Tibial artery (tissue), 4 donors: ENCODE measurements at regions not wholly inside any gene's neighbourhood (a gene's known extent, or its start where the extent isn't known, plus 50 kb on each side); places are given as distances from the start of the nearest gene placed in this dataset.

Source experiments
- DNase-seq, 2 donors: peaks; one replicate each; pipeline ENCODE4 v3.0.0-alpha.2; 2019
- H3K27ac ChIP-seq, 2 donors: fragments of 200-600 bp; sonication (generic) in 1 of 2; 1 replicate in 1 of 2; 2 replicates in 1 of 2; pipeline ENCODE4 v1.5.1; 2018 to 2019; ENCODE audit warnings: mild to moderate bottlenecking in 1 of 2
- H3K27me3 ChIP-seq, 2 donors: fragments of 200-600 bp; sonication (generic) in 1 of 2; one replicate each; pipeline versions ENCODE4 v1.5.1 to v1.6.0; 2016 to 2019
- H3K36me3 ChIP-seq, 3 donors: fragments of 200-600 bp; sonication (generic) in 2 of 3; one replicate each; pipeline ENCODE4 v1.5.1; 2016 to 2019; ENCODE audit warnings: mild to moderate bottlenecking in 2 of 3
- H3K4me1 ChIP-seq, 4 donors: fragments of 200-600 bp; sonication (generic) in 2 of 4; 1 replicate in 3 of 4; 2 replicates in 1 of 4; pipeline ENCODE4 v1.5.1; 2016 to 2019
- H3K4me3 ChIP-seq, 2 donors: fragments of 200-600 bp; sonication (generic) in 1 of 2; 1 replicate in 1 of 2; 2 replicates in 1 of 2; pipeline ENCODE4 v1.5.1; 2018 to 2019; ENCODE audit warnings: mild to moderate bottlenecking in 2 of 2
- H3K9me3 ChIP-seq, 3 donors: fragments of 200-600 bp; sonication (generic) in 1 of 3; one replicate each; pipeline ENCODE4 v1.5.1; 2016 to 2019
- CTCF ChIP-seq, 2 experiments: fragments of 200-600 bp in 1 of 2; fragments of 450-650 bp in 1 of 2; IDR thresholded peaks; one replicate each; pipeline ENCODE4 v1.5.1; 2017 to 2019; ENCODE audit warnings: antibody characterized with exemption in 2 of 2, mild to moderate bottlenecking in 1 of 2, moderate library complexity in 1 of 2
- intact Hi-C: fragments of 100-400 bp; cut with DNase I; formaldehyde crosslinking; loops from one replicate; pipeline ENCODE4 v1.15.0; 2023; ENCODE audit warnings: low total_unique reads

- no peaks in the 10 kb centered on the region for H3K9me3 ChIP-seq
Measured at GRCh38 chr1:25065321-25065721, 135.2 kb upstream of the RUNX3 start.

GRCh38 chr1:25064465-25065240 is 134.6 kb upstream of the RUNX3 start:
- Histone ChIP-seq H3K27me3 (peaks cover 0 to 12% of the 10 kb centered on the region in 2 donors), H3K9me3 (no peaks in the 10 kb centered on the region), H3K4me1 (peaks cover 0 to 7% (median 0%) of the 10 kb centered on the region in 4 donors), H3K36me3 (no peaks in the 10 kb centered on the region), H3K4me3 (no peak overlapping the region), H3K27ac (no peak overlapping the region)
- no peak for TF ChIP-seq CTCF (IDR thresholded peaks at IDR 0.05)
- intact Hi-C loops: no loop called here
- DNase-seq: no peak

More at GRCh38 chr1:25065321-25065721, 135.2 kb upstream of the RUNX3 start:
- Histone ChIP-seq H3K4me1 (peaks cover 0 to 7% (median 0%) of the 10 kb centered on the region in 4 donors), H3K27ac (no peak overlapping the region), H3K36me3 (no peaks in the 10 kb centered on the region), H3K27me3 (peaks cover 0 to 12% of the 10 kb centered on the region in 2 donors), H3K4me3 (no peak overlapping the region)
- no peak for DNase-seq
- no peak for TF ChIP-seq CTCF (IDR thresholded peaks at IDR 0.05)
- intact Hi-C loops: no loop called here

GRCh38 chr1:25063591-25064416 is 133.7 kb upstream of the RUNX3 start:
- Histone ChIP-seq H3K4me1 (peaks cover 0 to 7% (median 0%) of the 10 kb centered on the region in 4 donors), H3K9me3 (no peaks in the 10 kb centered on the region), H3K27me3 (peaks cover 0 to 12% of the 10 kb centered on the region in 2 donors), H3K27ac (no peak overlapping the region), H3K36me3 (no peaks in the 10 kb centered on the region), H3K4me3 (no peak overlapping the region)
- no peak for TF ChIP-seq CTCF (IDR thresholded peaks at IDR 0.05)
- intact Hi-C loops: no loop called here
- no peak for DNase-seq

- Histone ChIP-seq H3K4me3 (no peak overlapping the region), H3K27ac (no peak overlapping the region), H3K36me3 (no peaks in the 10 kb centered on the region), H3K4me1 (peaks cover 0 to 7% (median 0%) of the 10 kb centered on the region in 4 donors), H3K27me3 (peaks cover 0 to 12% of the 10 kb centered on the region in 2 donors), H3K9me3 (no peaks in the 10 kb centered on the region)
- no peak for TF ChIP-seq CTCF (IDR thresholded peaks at IDR 0.05)
- intact Hi-C loops: no loop called here
- DNase-seq: no peak
Measured at GRCh38 chr1:25062621-25063255, 132.7 kb upstream of the RUNX3 start.

GRCh38 chr1:25061261-25061995 is 131.4 kb upstream of the RUNX3 start:
- H3K27ac ChIP-seq: no peak overlapping the region

More at GRCh38 chr1:25061261-25061995, 131.4 kb upstream of the RUNX3 start:
- H3K9me3 ChIP-seq: no peaks in the 10 kb centered on the region
- no peak for DNase-seq
- no peak for TF ChIP-seq CTCF (IDR thresholded peaks at IDR 0.05)
- intact Hi-C loops: no loop called here
- H3K27me3 ChIP-seq: peaks cover 0 to 24% of the 10 kb centered on the region in 2 donors
- H3K36me3 ChIP-seq: no peaks in the 10 kb centered on the region
- no peak overlapping the region for H3K4me3 ChIP-seq
- H3K4me1 ChIP-seq: peaks cover 0 to 7% (median 0%) of the 10 kb centered on the region in 4 donors
